Fibroblast of skin of scalp (primary cell): ENCODE measurements at regions not wholly inside any gene's neighbourhood (a gene's known extent, or its start where the extent isn't known, plus 50 kb on each side); places are given as distances from the start of the nearest gene placed in this dataset.
"Not testable (repeated sequence)": the region's sequence is repeated elsewhere in the genome, so short reads cannot be mapped to it uniquely, and the experiment has no call there.

Experiments
- DNase-seq: peaks from one replicate; pipeline ENCODE4 v3.0.0-alpha.2; 2013

- no peak for DNase-seq
These were observed 56.9 kb upstream of the RASA1 start for GRCh38 chr5:87210743-87211142.

GRCh38 chr5:87211676-87212075 is 56.0 kb upstream of the RASA1 start:
- no peak for DNase-seq

DNA sequence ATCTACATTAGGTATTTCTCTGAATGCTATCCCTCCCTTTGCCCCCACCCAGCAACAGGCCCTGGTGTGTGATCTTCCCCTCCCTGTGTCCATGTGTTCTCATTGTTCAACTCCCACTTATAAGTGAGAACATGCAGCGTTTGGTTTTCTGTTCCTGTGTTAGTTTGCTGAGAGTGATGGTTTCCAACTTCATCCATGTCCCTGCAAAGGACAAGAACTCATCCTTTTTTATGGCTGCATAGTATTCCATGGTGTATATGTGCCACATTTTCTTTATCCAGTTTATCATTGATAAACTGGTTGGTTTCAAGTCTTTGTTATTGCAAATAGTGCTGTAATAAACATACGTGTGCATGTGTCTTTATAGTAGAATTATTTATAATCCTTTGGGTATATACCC is 55.5 kb upstream of the RASA1 start:
- DNase-seq = not testable (repeated sequence)

DNA sequence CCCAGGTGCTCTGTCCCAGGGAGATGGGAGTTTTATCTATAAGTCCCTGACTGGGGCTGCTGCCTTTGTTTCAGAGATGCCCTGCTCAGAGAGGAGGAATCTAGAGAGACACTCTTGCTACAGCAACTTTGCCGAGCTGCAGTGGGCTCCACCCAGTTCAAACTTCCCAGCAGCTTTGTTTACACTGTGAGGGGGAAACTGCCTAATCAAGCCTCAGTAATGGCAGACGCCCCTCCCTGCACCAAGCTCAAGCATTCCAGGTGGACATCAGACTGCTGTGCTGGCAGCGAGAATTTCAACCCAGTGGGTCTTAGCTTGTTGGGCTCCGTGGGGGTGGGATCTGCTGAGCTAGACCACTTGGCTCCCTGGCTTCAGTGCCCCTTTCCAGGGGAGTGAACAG is 50.2 kb upstream of the RASA1 start:
- not testable (repeated sequence) for DNase-seq
